ENCODE measurements at regions not wholly inside any gene's neighbourhood (a gene's known extent, or its start where the extent isn't known, plus 50 kb on each side); places are given as distances from the start of the nearest gene placed in this dataset.
"Not testable (repeated sequence)": the region's sequence is repeated elsewhere in the genome, so short reads cannot be mapped to it uniquely, and the experiment has no call there.

GRCh38 chr11:97611345-97611744 is 1221.5 kb downstream of the JRKL start:
- Mint-ChIP-seq H3K9me3 (peaks cover 9% of the 10 kb centered on the region), H3K4me1 (no peaks in the 10 kb centered on the region), H3K36me3 (ENCODE audit: low read depth) (no peaks in the 10 kb centered on the region), H3K27me3 (no peaks in the 10 kb centered on the region), H3K27ac (no peak overlapping the region), H3K4me3 (no peak overlapping the region)
- DNase-seq = no peak
- ChIA-PET CTCF (no interaction called here), POLR2A (no interaction called here)

GRCh38 chr11:97614606-97615005 is 1224.8 kb downstream of the JRKL start:
- Mint-ChIP-seq H3K36me3 (ENCODE audit: low read depth) (no peaks in the 10 kb centered on the region), H3K4me1 (no peaks in the 10 kb centered on the region), H3K4me3 (no peak overlapping the region), H3K27ac (no peak overlapping the region), H3K27me3 (no peaks in the 10 kb centered on the region), H3K9me3 (peaks cover 7% of the 10 kb centered on the region)
- no peak for DNase-seq
- ChIA-PET CTCF (no interaction called here), POLR2A (no interaction called here)

GRCh38 chr11:97615546-97615945 is 1225.7 kb downstream of the JRKL start:
- CTCF ChIA-PET = no interaction called here
- Mint-ChIP-seq H3K4me3 (no peak overlapping the region), H3K9me3 (peaks cover 7% of the 10 kb centered on the region), H3K27me3 (no peaks in the 10 kb centered on the region), H3K4me1 (no peaks in the 10 kb centered on the region), H3K36me3 (ENCODE audit: low read depth) (no peaks in the 10 kb centered on the region), H3K27ac (no peak overlapping the region)
- POLR2A ChIA-PET = no interaction called here
- no peak for DNase-seq

- Mint-ChIP-seq H3K27ac (no peak overlapping the region), H3K27me3 (no peaks in the 10 kb centered on the region), H3K9me3 (peaks cover 7% of the 10 kb centered on the region), H3K4me1 (no peaks in the 10 kb centered on the region), H3K36me3 (ENCODE audit: low read depth) (no peaks in the 10 kb centered on the region), H3K4me3 (no peak overlapping the region)
- ChIA-PET POLR2A (no interaction called here), CTCF (no interaction called here)
- DNase-seq = no peak
Observed at GRCh38 chr11:97617031-97617430, 1227.2 kb downstream of the JRKL start.

- CTCF ChIA-PET = no interaction called here
- no peaks in the 10 kb centered on the region for H3K4me1 Mint-ChIP-seq
- no peak for DNase-seq
- POLR2A ChIA-PET = no interaction called here
- H3K4me3 Mint-ChIP-seq = no peak overlapping the region
- H3K9me3 Mint-ChIP-seq = peaks cover 9% of the 10 kb centered on the region
- no peaks in the 10 kb centered on the region for H3K36me3 Mint-ChIP-seq (ENCODE audit: low read depth)
- H3K27me3 Mint-ChIP-seq = no peaks in the 10 kb centered on the region
- no peak overlapping the region for H3K27ac Mint-ChIP-seq
Observed at GRCh38 chr11:97620007-97620406, 1230.2 kb downstream of the JRKL start.

GRCh38 chr11:97621282-97621681 is 1231.5 kb downstream of the JRKL start:
- no peaks in the 10 kb centered on the region for H3K4me1 Mint-ChIP-seq
- peaks cover 10% of the 10 kb centered on the region for H3K9me3 Mint-ChIP-seq
- no peak overlapping the region for H3K4me3 Mint-ChIP-seq
- no peaks in the 10 kb centered on the region for H3K36me3 Mint-ChIP-seq (ENCODE audit: low read depth)
- ChIA-PET POLR2A (no interaction called here), CTCF (no interaction called here)
- DNase-seq = no peak
- no peaks in the 10 kb centered on the region for H3K27me3 Mint-ChIP-seq
- no peak overlapping the region for H3K27ac Mint-ChIP-seq

- no peaks in the 10 kb centered on the region for H3K36me3 Mint-ChIP-seq (ENCODE audit: low read depth)
- H3K4me3 Mint-ChIP-seq = no peak overlapping the region
- H3K27me3 Mint-ChIP-seq = no peaks in the 10 kb centered on the region
- ChIA-PET CTCF (no interaction called here), POLR2A (no interaction called here)
- DNase-seq = no peak
- no peak overlapping the region for H3K27ac Mint-ChIP-seq
- peaks cover 7% of the 10 kb centered on the region for H3K9me3 Mint-ChIP-seq
- no peaks in the 10 kb centered on the region for H3K4me1 Mint-ChIP-seq
Observed at GRCh38 chr11:97622795-97623194, 1233.0 kb downstream of the JRKL start.

GRCh38 chr11:97636741-97637140 is 1246.9 kb downstream of the JRKL start:
- DNase-seq; H3K4me3 Mint-ChIP-seq; POLR2A ChIA-PET; H3K27ac Mint-ChIP-seq; H3K36me3 Mint-ChIP-seq (ENCODE audit: low read depth); H3K27me3 Mint-ChIP-seq; H3K4me1 Mint-ChIP-seq; CTCF ChIA-PET: not testable (repeated sequence)
- H3K9me3 Mint-ChIP-seq = peaks cover 15% of the 10 kb centered on the region

GRCh38 chr11:97637701-97638100 is 1247.9 kb downstream of the JRKL start:
- H3K4me1 Mint-ChIP-seq = no peaks in the 10 kb centered on the region
- CTCF ChIA-PET = no interaction called here
- no peak overlapping the region for H3K27ac Mint-ChIP-seq
- H3K9me3 Mint-ChIP-seq = peaks cover 17% of the 10 kb centered on the region
- H3K4me3 Mint-ChIP-seq = no peak overlapping the region
- H3K36me3 Mint-ChIP-seq (ENCODE audit: low read depth) = no peaks in the 10 kb centered on the region
- POLR2A ChIA-PET = no interaction called here
- DNase-seq = no peak
- no peaks in the 10 kb centered on the region for H3K27me3 Mint-ChIP-seq

- no peak overlapping the region for H3K27ac Mint-ChIP-seq
- no peak overlapping the region for H3K4me3 Mint-ChIP-seq
- H3K9me3 Mint-ChIP-seq = peaks cover 15% of the 10 kb centered on the region
- no peaks in the 10 kb centered on the region for H3K4me1 Mint-ChIP-seq
- H3K27me3 Mint-ChIP-seq = no peaks in the 10 kb centered on the region
- no peaks in the 10 kb centered on the region for H3K36me3 Mint-ChIP-seq (ENCODE audit: low read depth)
- POLR2A ChIA-PET = no interaction called here
- no peak for DNase-seq
- CTCF ChIA-PET = no interaction called here
Observed at GRCh38 chr11:97638641-97639224, 1248.9 kb downstream of the JRKL start.

- ChIA-PET POLR2A (no interaction called here), CTCF (no interaction called here)
- Mint-ChIP-seq H3K27ac (no peak overlapping the region), H3K36me3 (ENCODE audit: low read depth) (no peaks in the 10 kb centered on the region), H3K9me3 (peaks cover 14% of the 10 kb centered on the region), H3K4me3 (no peak overlapping the region), H3K4me1 (no peaks in the 10 kb centered on the region), H3K27me3 (no peaks in the 10 kb centered on the region)
- no peak for DNase-seq
Observed at GRCh38 chr11:97641988-97642387, 1252.2 kb downstream of the JRKL start.

- CTCF ChIA-PET = no interaction called here
- no peak overlapping the region for H3K27ac Mint-ChIP-seq
- H3K36me3 Mint-ChIP-seq (ENCODE audit: low read depth) = no peaks in the 10 kb centered on the region
- H3K4me3 Mint-ChIP-seq = no peak overlapping the region
- H3K4me1 Mint-ChIP-seq = no peaks in the 10 kb centered on the region
- H3K27me3 Mint-ChIP-seq = no peaks in the 10 kb centered on the region
- H3K9me3 Mint-ChIP-seq = peaks cover 9% of the 10 kb centered on the region
- DNase-seq = no peak
- POLR2A ChIA-PET = no interaction called here
Observed at GRCh38 chr11:97645736-97646135, 1255.9 kb downstream of the JRKL start.

GRCh38 chr11:97656356-97656755 is 1266.5 kb downstream of the JRKL start:
- DNase-seq = no peak
- no peak overlapping the region for H3K4me3 Mint-ChIP-seq
- H3K27ac Mint-ChIP-seq = no peak overlapping the region
- H3K36me3 Mint-ChIP-seq (ENCODE audit: low read depth) = no peaks in the 10 kb centered on the region
- H3K4me1 Mint-ChIP-seq = no peaks in the 10 kb centered on the region
- ChIA-PET CTCF (no interaction called here), POLR2A (no interaction called here)
- H3K9me3 Mint-ChIP-seq = peaks cover 7% of the 10 kb centered on the region
- H3K27me3 Mint-ChIP-seq = no peaks in the 10 kb centered on the region

- POLR2A ChIA-PET = no interaction called here
- CTCF ChIA-PET = no interaction called here
- no peaks in the 10 kb centered on the region for H3K36me3 Mint-ChIP-seq (ENCODE audit: low read depth)
- H3K4me1 Mint-ChIP-seq = no peaks in the 10 kb centered on the region
- H3K9me3 Mint-ChIP-seq = peaks cover 3% of the 10 kb centered on the region
- H3K27me3 Mint-ChIP-seq = no peaks in the 10 kb centered on the region
- no peak overlapping the region for H3K27ac Mint-ChIP-seq
- DNase-seq = no peak
- H3K4me3 Mint-ChIP-seq = no peak overlapping the region
Observed at GRCh38 chr11:97657852-97658251, 1268.0 kb downstream of the JRKL start.

GRCh38 chr11:97667057-97667456 is 1277.2 kb downstream of the JRKL start:
- no peaks in the 10 kb centered on the region for H3K27me3 Mint-ChIP-seq

More at GRCh38 chr11:97667057-97667456, 1277.2 kb downstream of the JRKL start:
- H3K27ac Mint-ChIP-seq = no peak overlapping the region
- no peak for DNase-seq
- H3K36me3 Mint-ChIP-seq (ENCODE audit: low read depth) = no peaks in the 10 kb centered on the region
- ChIA-PET POLR2A (no interaction called here), CTCF (no interaction called here)
- H3K4me1 Mint-ChIP-seq = no peaks in the 10 kb centered on the region
- peaks cover 7% of the 10 kb centered on the region for H3K9me3 Mint-ChIP-seq
- no peak overlapping the region for H3K4me3 Mint-ChIP-seq

All from activated CD4-positive, alpha-beta memory T cell treated with anti-CD3 and anti-CD28 coated beads, Interleukin-2, amount 10 ng/mL, durations not matched to agents 7 days and 5 days (primary cell).